Rectal smooth muscle tissue (tissue), 1 donor: ENCODE measurements at regions not wholly inside any gene's neighbourhood (a gene's known extent, or its start where the extent isn't known, plus 50 kb on each side); places are given as distances from the start of the nearest gene placed in this dataset.

Experiments
- H3K27ac ChIP-seq: one replicate; pipeline ENCODE4 v1.7.0; 2013; ENCODE audit warnings: low read depth, low read length, inconsistent platforms
- H3K27me3 ChIP-seq: one replicate; pipeline ENCODE4 v1.7.0; 2013; ENCODE audit warnings: low read length; ENCODE audit not compliant: control insufficient read depth, insufficient read depth
- H3K36me3 ChIP-seq: one replicate; pipeline ENCODE4 v1.7.0; 2013; ENCODE audit warnings: low read length; ENCODE audit not compliant: control insufficient read depth, insufficient read depth
- H3K4me1 ChIP-seq: one replicate; pipeline ENCODE4 v1.7.0; 2013; ENCODE audit warnings: low read length; ENCODE audit not compliant: control insufficient read depth, insufficient read depth
- H3K4me3 ChIP-seq: one replicate; pipeline ENCODE4 v1.7.0; 2013; ENCODE audit warnings: low read length
- H3K9ac ChIP-seq: one replicate; pipeline ENCODE4 v1.7.0; 2013; ENCODE audit warnings: low read length

DNA sequence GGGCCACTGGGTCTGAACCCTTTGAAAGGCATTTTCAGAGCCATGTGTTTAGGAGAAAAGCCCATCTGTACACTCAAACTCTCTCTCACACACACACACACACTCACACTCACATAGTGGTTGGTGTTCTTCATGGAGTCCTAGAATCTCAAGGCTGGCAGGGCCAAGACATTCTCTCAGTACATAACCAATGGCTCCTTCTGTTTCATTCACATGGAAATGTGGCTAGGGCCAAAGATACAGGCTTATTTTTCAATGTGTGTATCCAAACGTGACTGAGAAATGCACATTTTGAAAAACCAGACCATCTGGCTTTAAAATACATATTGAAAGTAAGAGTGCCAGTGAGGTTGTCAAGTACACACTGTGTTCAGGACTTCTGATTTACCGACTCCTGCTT is 59.0 kb upstream of the SALL1 start:
- Histone ChIP-seq H3K4me3 (no peak overlapping the region), H3K27ac (no peak overlapping the region), H3K4me1 (no peaks in the 10 kb centered on the region), H3K9ac (no peak overlapping the region), H3K36me3 (no peaks in the 10 kb centered on the region), H3K27me3 (no peaks in the 10 kb centered on the region)

DNA sequence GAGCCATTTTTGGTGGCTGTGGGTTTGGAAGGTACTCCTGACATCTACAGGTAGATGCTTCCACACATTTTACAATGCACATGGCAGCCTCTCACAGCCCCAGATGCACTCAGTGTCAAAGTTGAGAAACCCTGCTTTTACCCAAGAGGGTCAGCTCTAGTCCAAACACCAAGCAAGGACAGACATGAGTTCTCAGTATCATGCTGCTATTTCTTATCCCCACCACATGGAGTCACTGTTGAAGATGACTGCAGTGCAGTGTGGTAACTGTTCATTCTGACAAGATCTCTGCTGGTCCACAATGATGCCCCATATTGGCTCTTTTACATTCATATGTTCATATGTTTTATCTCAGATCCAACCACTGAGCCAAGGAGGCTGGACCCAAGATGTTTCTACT is 50.5 kb upstream of the SALL1 start:
- no peaks in the 10 kb centered on the region for H3K27me3 ChIP-seq
- H3K36me3 ChIP-seq, result no peaks in the 10 kb centered on the region
- no peak overlapping the region for H3K4me3 ChIP-seq
- H3K9ac ChIP-seq, result no peak overlapping the region
- H3K4me1 ChIP-seq, result no peaks in the 10 kb centered on the region
- no peak overlapping the region for H3K27ac ChIP-seq
